ENCODE measurements at regions not wholly inside any gene's neighbourhood (a gene's known extent, or its start where the extent isn't known, plus 50 kb on each side); places are given as distances from the start of the nearest gene placed in this dataset.

- no peak for TF ChIP-seq POLR2A (IDR thresholded peaks at IDR 0.05)
- TF ChIP-seq POLR2AphosphoS5 (IDR thresholded peaks at IDR 0.05) = no peak
- DNase-seq (ENCODE audit: low spot score in 2 of 2) = no peak
- no peaks in the 10 kb centered on the region for H3K36me3 ChIP-seq
- H3K9me3 ChIP-seq = no peaks in the 10 kb centered on the region
- H3K4me3 ChIP-seq = no peak overlapping the region
- H3K4me1 ChIP-seq = no peaks in the 10 kb centered on the region
- intact Hi-C loops (cut with DNase I; ENCODE audit: low total_unique reads) = loop anchor here (5.0 kb wide), 1 partner anchor 419 kb away; no protein-coding TSS in a partner anchor
- H3K27ac ChIP-seq = no peak overlapping the region
- H3K27me3 ChIP-seq = no peaks in the 10 kb centered on the region
Observed at GRCh38 chr1:164475834-164476233, 83.2 kb upstream of the PBX1 start.

GRCh38 chr1:164477343-164477742 is 81.6 kb upstream of the PBX1 start:
- no peak for DNase-seq (ENCODE audit: low spot score in 2 of 2)
- no peaks in the 10 kb centered on the region for H3K27me3 ChIP-seq
- H3K9me3 ChIP-seq = no peaks in the 10 kb centered on the region
- no peaks in the 10 kb centered on the region for H3K36me3 ChIP-seq
- H3K27ac ChIP-seq = no peak overlapping the region
- intact Hi-C loops (cut with DNase I; ENCODE audit: low total_unique reads) = loop anchor here (5.0 kb wide), 1 partner anchor 420 kb away; no protein-coding TSS in a partner anchor
- no peak overlapping the region for H3K4me3 ChIP-seq
- H3K4me1 ChIP-seq = no peaks in the 10 kb centered on the region
- no peak for TF ChIP-seq POLR2A (IDR thresholded peaks at IDR 0.05)
- TF ChIP-seq POLR2AphosphoS5 (IDR thresholded peaks at IDR 0.05) = no peak
- no peak for TF ChIP-seq CTCF (IDR thresholded peaks at IDR 0.05)

- Histone ChIP-seq H3K4me3 (no peak overlapping the region), H3K27ac (no peak overlapping the region), H3K36me3 (no peaks in the 10 kb centered on the region), H3K27me3 (no peaks in the 10 kb centered on the region), H3K9me3 (no peaks in the 10 kb centered on the region), H3K4me1 (no peaks in the 10 kb centered on the region)
- intact Hi-C loops (cut with DNase I; ENCODE audit: low total_unique reads) = loop anchor here (5.0 kb wide), 1 partner anchor 422 kb away; no protein-coding TSS in a partner anchor
- no peak for TF ChIP-seq POLR2A (IDR thresholded peaks at IDR 0.05)
- no peak for TF ChIP-seq CTCF (IDR thresholded peaks at IDR 0.05)
- no peak for TF ChIP-seq POLR2AphosphoS5 (IDR thresholded peaks at IDR 0.05)
- no peak for DNase-seq (ENCODE audit: low spot score in 2 of 2)
Observed at GRCh38 chr1:164479242-164479641, 79.7 kb upstream of the PBX1 start.

- Histone ChIP-seq H3K4me3 (no peak overlapping the region), H3K27me3 (no peaks in the 10 kb centered on the region)
Observed at GRCh38 chr1:164480285-164480907, 78.6 kb upstream of the PBX1 start.

GRCh38 chr1:164495905-164496304 is 63.1 kb upstream of the PBX1 start:
- no peaks in the 10 kb centered on the region for H3K27me3 ChIP-seq
- no peaks in the 10 kb centered on the region for H3K4me1 ChIP-seq
- intact Hi-C loops (cut with DNase I; ENCODE audit: low total_unique reads) = no loop called here
- no peak overlapping the region for H3K4me3 ChIP-seq
- DNase-seq (ENCODE audit: low spot score in 2 of 2) = no peak
- H3K9me3 ChIP-seq = no peaks in the 10 kb centered on the region
- H3K27ac ChIP-seq = no peak overlapping the region
- TF ChIP-seq POLR2AphosphoS5 (IDR thresholded peaks at IDR 0.05) (no peak), POLR2A (IDR thresholded peaks at IDR 0.05) (no peak), CTCF (IDR thresholded peaks at IDR 0.05) (no peak)
- no peaks in the 10 kb centered on the region for H3K36me3 ChIP-seq

More at GRCh38 chr1:164480285-164480907, 78.6 kb upstream of the PBX1 start:
- Histone ChIP-seq H3K27ac (no peak overlapping the region), H3K4me1 (no peaks in the 10 kb centered on the region), H3K9me3 (no peaks in the 10 kb centered on the region), H3K36me3 (no peaks in the 10 kb centered on the region)
- TF ChIP-seq POLR2A (IDR thresholded peaks at IDR 0.05) (no peak), CTCF (IDR thresholded peaks at IDR 0.05) (no peak), POLR2AphosphoS5 (IDR thresholded peaks at IDR 0.05) (no peak)
- no peak for DNase-seq (ENCODE audit: low spot score in 2 of 2)
- intact Hi-C loops (cut with DNase I; ENCODE audit: low total_unique reads) = no loop called here
